Activated T-cell treated with anti-CD3 and anti-CD28 coated beads, Interleukin-2, amount 50 U/mL, for 48 hours (primary cell): ENCODE measurements at regions not wholly inside any gene's neighbourhood (a gene's known extent, or its start where the extent isn't known, plus 50 kb on each side); places are given as distances from the start of the nearest gene placed in this dataset.

Source experiments
- DNase-seq, 2 experiments: peaks; one replicate each; pipeline ENCODE4 v3.0.0-alpha.2; 2020

GRCh38 chr3:184659797-184660301 lies 52.0 kb downstream of the MAGEF1 start:
- DNase-seq: no peak

DNA sequence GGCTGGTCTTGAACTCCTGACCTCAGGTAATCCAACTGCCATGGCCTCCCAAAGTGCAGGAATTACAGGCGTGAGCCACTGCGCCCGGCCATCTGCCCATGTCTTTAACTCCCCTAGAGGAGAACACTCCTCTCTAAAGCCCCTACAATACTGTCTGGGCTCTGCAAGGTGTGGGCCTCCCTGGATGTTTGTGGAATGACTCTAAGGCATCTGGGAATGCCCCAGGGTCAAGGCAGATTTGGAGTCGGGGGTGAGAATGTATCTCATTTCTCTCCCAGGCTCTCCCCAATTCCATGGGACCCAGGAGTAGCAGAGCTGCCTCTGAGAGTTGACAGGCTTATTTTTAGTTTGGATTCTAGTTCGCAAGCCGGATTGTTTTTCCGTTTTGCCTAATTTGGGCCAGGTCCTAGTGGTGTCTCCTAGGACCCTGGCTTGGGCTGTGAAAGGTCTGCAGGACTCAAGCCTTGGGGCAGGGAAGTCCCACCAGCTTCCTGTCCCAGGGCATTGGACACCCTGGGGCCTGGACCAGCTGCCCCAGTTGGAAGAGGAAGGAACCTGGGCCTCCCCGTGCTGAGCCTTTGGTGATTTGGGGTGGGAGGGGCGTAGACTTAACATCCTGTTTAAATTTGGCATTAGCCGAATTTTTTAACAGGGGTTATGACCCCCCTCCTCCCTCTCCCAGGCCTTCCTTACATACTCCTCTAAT lies 53.5 kb downstream of the MAGEF1 start:
- DNase-seq: no peak

- DNase-seq: peak; percentile 46 to 62
These were observed 54.8 kb downstream of the MAGEF1 start for GRCh38 chr3:184656829-184657681.

GRCh38 chr3:184656458-184656828 lies 55.4 kb downstream of the MAGEF1 start:
- DNase-seq: no peak

- DNase-seq: no peak
These were observed 56.3 kb downstream of the MAGEF1 start for GRCh38 chr3:184655597-184655996.

GRCh38 chr3:184654375-184654774 lies 57.5 kb downstream of the MAGEF1 start:
- DNase-seq: no peak

DNA sequence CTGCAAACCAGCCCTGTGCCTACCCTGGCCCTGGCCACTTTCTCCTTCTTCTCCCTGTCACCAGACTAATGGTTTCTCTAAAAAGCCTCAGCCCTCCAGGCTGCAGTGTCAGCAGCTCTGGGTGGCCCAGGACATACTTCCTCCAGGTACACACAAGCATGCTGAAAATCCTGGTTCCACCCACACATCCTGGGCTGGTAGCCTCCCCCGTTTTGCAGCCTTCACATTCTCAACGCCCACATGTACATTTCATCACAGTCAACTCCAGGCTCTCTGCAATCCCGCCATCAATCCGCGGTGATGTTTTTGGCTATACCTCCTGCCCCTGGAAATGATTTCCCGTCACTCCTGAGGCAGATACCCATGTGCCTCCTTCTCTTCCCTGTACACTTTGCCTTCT lies 59.4 kb downstream of the MAGEF1 start:
- DNase-seq: no peak

DNA sequence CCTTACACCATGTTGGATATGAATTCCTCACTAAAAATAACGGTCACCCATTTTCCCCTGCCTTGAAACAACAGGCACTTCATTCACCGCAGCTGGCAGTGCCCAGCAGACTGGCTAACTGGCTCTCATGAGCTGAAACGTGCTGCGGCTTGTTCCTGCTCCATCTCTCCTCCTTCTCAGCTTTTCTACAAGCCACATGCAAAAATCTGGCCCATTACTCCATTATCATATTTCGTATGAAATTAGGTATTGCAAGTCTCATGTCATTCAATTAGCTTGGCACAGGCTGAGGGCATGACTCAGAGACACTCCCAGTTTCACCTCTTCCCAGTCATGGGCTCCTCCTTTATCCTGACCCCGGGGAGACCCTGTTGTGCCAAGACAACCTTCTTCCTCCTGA lies 60.0 kb downstream of the MAGEF1 start:
- no peak for DNase-seq

DNA sequence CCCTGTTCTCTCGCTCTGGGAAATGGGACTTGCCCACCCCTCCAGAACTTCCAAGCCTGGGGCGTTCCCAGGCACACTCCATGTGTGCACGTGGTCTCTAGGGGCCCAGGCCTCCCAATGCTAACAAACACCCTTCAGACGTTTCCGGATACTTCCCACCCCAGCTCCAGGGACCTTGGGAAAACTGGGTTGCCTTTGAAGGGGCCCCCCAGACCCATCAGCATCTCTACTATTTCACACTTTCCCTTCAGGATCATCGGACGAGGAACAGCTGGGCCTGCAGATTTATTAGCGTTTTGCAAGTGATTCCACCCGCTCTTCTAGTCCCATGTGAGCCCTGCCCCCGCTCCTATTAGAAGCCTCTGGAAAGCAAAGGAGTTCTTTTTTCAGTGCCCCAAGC lies 63.2 kb downstream of the MAGEF1 start:
- DNase-seq: no peak

DNA sequence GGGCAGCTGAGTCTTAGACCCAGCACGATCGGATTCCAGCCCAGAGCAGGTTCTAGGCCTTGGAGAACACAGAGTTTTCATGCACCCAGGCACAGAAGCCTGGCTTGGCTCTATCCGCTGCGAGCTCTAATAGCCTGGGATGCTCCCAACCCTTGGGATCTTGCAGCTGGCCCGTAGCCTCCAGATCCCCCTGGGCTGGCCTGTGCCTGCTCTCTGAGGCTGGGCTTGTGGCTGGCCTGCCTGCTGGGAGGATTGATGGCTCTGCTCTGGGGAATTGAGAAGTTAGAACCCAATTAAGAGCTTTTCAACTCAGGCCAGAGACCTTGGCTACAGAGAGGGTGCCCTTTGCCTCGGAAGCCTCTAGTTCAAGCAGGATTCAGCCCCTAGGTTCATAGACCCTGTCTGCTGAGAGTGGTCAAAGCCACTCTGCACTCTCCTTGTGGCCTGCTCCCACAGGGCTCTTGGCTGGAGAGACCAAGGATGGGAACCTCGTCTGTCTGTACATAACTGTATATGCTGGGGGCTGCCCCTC lies 64.4 kb downstream of the MAGEF1 start:
- no peak for DNase-seq

- DNase-seq: no peak
These were observed 66.5 kb downstream of the MAGEF1 start for GRCh38 chr3:184645336-184645735.

DNA sequence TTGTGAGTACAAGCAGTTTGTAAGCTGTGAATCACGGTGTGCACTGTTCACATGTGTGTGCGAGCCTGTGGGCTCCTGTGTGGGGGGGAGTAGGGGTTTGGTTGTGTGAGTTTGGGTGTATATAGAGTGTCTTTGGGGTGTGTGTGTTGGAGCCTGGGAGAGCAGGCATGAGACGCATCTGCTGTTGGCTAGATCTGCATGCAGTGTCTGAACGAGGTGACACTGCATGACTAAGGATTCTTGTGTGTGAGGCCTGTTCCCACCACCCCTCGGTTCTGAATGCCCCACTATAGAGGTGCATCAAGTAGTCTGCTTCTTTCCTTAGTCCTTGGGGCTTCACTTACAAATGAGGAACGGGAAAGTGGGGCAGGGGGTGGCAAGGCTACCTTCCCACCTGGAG lies 68.4 kb downstream of the MAGEF1 start:
- no peak for DNase-seq

GRCh38 chr3:184642631-184643285 lies 69.1 kb downstream of the MAGEF1 start:
- DNase-seq: no peak

DNA sequence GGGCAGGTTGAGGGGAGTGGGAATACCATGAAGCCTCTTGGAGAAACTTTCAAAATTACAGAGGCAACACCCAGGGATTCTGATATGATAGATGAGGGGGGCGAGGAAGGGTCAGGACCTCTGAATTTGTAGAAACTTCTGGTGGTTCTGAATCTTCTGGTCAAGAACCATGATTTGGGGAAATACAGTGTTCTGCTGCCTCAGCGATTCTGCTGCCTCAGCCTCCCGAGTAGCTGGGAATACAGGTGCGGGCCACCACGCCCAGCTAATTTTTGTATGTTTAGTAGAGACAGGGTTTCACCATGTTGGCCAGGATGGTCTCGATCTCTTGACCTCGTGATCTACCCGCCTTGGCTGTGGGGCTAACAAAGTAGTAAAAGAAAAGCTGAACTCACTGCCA lies 70.4 kb downstream of the MAGEF1 start:
- no peak for DNase-seq

GRCh38 chr3:184639351-184639750 lies 72.5 kb downstream of the MAGEF1 start:
- no peak for DNase-seq

GRCh38 chr3:184637705-184638104 lies 74.2 kb downstream of the MAGEF1 start:
- no peak for DNase-seq

DNA sequence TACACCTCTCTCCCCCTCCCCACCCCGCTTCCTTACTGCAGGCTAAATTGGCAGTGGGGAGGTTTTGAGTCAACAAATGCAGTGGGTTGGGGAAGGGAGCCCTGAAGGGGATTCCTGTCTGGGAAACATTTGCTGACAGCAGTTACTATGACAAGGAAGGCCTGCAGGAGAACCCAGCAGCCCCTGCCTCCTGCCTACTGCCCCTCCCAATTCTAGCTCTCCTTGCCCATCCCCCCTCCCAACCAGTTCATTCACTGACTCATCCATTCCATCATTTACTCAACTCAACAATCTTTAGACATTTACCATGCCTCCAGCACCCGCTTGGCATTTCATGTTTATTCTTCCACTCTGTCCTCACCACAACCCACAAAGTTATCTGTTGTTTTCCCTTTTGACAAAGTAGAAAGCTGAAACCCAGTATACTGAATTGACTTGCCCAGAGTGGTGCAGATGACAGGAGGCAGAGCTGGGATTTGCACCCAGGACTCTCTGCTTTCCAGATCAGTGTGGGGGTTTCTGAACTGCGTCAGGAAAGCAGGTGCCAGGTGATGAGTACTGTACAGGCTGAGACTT lies 75.0 kb downstream of the MAGEF1 start:
- DNase-seq: peak; percentile 60 to 67

GRCh38 chr3:184635774-184636173 lies 74.2 kb downstream of the EPHB3 start:
- no peak for DNase-seq

GRCh38 chr3:184635126-184635525 lies 73.5 kb downstream of the EPHB3 start:
- DNase-seq: no peak

- no peak for DNase-seq
These were observed 71.6 kb downstream of the EPHB3 start for GRCh38 chr3:184633237-184633579.

DNA sequence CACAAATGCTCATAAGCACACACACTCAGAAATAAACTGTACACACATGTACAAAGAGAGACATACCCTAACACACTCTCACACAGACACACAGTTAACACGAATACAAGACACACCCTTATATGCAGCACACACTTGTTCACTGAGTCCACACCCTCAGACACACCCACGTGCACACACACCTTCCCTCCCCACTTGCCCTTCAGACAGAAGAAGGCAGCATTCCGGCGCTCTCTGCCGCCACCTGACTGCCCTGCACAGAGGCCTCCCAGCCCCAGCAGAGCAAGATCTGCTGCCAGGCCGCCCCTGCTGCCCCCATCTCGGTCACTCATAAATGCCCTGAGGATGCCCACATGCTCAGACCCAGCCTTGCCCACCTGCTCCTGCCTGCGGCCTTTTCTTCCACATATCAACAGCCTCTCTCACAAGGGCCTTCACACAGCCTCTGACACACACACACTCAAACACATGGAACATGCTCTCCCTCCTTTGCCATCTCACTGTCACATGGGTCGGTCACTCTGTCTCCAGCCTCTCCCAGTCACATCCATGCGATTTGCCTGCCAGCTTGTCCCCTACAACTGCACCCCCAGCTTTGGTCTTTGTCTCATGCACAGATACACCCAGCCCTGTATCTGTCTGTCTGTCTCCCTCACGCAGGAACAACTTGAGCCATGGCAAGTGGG lies 71.1 kb downstream of the EPHB3 start:
- no peak for DNase-seq
